WTC11 (cell line): ENCODE measurements at regions not wholly inside any gene's neighbourhood (a gene's known extent, or its start where the extent isn't known, plus 50 kb on each side); places are given as distances from the start of the nearest gene placed in this dataset.

Experiments used
- CBFB ChIP-seq: sonication (generic); formaldehyde crosslinking; IDR thresholded peaks from 2 replicates; pipeline ENCODE4 v1.8.1; 2022; ENCODE audit warnings: mild to moderate bottlenecking, low read depth, missing genetic modification reagents
- CREM ChIP-seq: sonication (generic); formaldehyde crosslinking; IDR thresholded peaks from 2 replicates; pipeline ENCODE4 v1.8.1; 2022; ENCODE audit warnings: mild to moderate bottlenecking, missing genetic modification reagents, moderate library complexity
- PREB ChIP-seq: sonication (generic); formaldehyde crosslinking; IDR thresholded peaks from 2 replicates; pipeline ENCODE4 v1.8.1; 2022; ENCODE audit warnings: mild to moderate bottlenecking, missing genetic modification reagents, moderate library complexity, borderline replicate concordance
- ZBTB21 ChIP-seq: sonication (generic); formaldehyde crosslinking; IDR thresholded peaks from 2 replicates; pipeline ENCODE4 v1.8.1; 2023; ENCODE audit warnings: mild to moderate bottlenecking, missing genetic modification reagents, borderline replicate concordance
- TF ChIP-seq, protein P1 (sequence below): fragments of 200-600 bp; IDR thresholded peaks from 2 replicates; pipeline ENCODE4 v1.8.0; 2022; ENCODE audit warnings: antibody characterized with exemption
- TF ChIP-seq, protein P2 (sequence below): fragments of 250-450 bp; sonication (Bioruptor Pico); IDR thresholded peaks from 2 replicates; pipeline ENCODE4 v1.9.0; 2021; ENCODE audit warnings: mild to moderate bottlenecking
- TF ChIP-seq, protein P3 (sequence below): sonication (generic); formaldehyde crosslinking; IDR thresholded peaks from 2 replicates; pipeline ENCODE4 v1.8.1; 2022; ENCODE audit warnings: mild to moderate bottlenecking, moderate library complexity, missing genetic modification reagents

DNA sequence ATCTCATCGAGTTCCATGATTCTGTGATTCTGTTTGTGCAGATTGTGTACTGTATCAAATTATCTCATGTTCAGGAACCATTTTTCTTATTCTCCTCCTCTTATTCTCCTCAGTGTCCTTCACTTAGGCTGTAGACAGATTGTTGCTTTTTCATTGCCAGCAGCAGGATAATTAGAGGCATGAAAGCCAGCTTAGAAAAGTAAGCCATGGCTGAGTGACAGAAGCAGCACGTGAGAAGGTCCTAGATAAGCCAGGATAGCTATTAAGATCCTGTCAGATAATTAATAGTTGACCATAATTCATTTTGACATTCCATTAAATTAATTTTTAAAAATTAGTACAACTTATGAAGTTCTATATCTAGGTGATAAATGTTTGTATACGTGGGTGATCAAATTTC is 60.8 kb upstream of the PRKACB start:
- TF ChIP-seq, protein P1, sequence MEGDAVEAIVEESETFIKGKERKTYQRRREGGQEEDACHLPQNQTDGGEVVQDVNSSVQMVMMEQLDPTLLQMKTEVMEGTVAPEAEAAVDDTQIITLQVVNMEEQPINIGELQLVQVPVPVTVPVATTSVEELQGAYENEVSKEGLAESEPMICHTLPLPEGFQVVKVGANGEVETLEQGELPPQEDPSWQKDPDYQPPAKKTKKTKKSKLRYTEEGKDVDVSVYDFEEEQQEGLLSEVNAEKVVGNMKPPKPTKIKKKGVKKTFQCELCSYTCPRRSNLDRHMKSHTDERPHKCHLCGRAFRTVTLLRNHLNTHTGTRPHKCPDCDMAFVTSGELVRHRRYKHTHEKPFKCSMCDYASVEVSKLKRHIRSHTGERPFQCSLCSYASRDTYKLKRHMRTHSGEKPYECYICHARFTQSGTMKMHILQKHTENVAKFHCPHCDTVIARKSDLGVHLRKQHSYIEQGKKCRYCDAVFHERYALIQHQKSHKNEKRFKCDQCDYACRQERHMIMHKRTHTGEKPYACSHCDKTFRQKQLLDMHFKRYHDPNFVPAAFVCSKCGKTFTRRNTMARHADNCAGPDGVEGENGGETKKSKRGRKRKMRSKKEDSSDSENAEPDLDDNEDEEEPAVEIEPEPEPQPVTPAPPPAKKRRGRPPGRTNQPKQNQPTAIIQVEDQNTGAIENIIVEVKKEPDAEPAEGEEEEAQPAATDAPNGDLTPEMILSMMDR: no peak
- no peak for TF ChIP-seq CBFB (CRISPR knock-in tag)
- TF ChIP-seq, protein P2, sequence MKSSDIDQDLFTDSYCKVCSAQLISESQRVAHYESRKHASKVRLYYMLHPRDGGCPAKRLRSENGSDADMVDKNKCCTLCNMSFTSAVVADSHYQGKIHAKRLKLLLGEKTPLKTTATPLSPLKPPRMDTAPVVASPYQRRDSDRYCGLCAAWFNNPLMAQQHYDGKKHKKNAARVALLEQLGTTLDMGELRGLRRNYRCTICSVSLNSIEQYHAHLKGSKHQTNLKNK (CRISPR knock-in tag): no peak
- TF ChIP-seq, protein P3, sequence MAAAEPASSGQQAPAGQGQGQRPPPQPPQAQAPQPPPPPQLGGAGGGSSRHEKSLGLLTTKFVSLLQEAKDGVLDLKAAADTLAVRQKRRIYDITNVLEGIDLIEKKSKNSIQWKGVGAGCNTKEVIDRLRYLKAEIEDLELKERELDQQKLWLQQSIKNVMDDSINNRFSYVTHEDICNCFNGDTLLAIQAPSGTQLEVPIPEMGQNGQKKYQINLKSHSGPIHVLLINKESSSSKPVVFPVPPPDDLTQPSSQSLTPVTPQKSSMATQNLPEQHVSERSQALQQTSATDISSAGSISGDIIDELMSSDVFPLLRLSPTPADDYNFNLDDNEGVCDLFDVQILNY: no peak
- no peak for TF ChIP-seq ZBTB21
- TF ChIP-seq CREM (CRISPR knock-in tag): no peak
- TF ChIP-seq PREB (CRISPR knock-in tag): no peak
